K562 (cell line): ENCODE measurements at regions not wholly inside any gene's neighbourhood (a gene's known extent, or its start where the extent isn't known, plus 50 kb on each side); places are given as distances from the start of the nearest gene placed in this dataset.

Experiments
- ARNT ChIP-seq, 2 experiments: fragments of 450-650 bp; IDR thresholded peaks; 2 replicates each; pipeline ENCODE4 v1.6.1; 2016; ENCODE audit warnings: mild to moderate bottlenecking in 1 of 2
- MXI1 ChIP-seq: IDR thresholded peaks from 2 replicates; pipeline ENCODE4 v1.6.1; 2011; ENCODE audit warnings: low read depth, mild to moderate bottlenecking, improper control_type of control experiment, low read length
- TRIM28 ChIP-seq: fragments of 450-650 bp; IDR thresholded peaks from 2 replicates; pipeline ENCODE4 v1.6.1; 2017
- XRCC4 ChIP-seq: IDR thresholded peaks from one replicate; pipeline ENCODE4 v1.6.1; 2011; ENCODE audit not compliant: insufficient read depth, insufficient read length; ENCODE audit errors: extremely low read depth
- TF ChIP-seq, protein P1 (sequence below): sonication (generic); formaldehyde crosslinking; IDR thresholded peaks from 2 replicates; pipeline ENCODE4 v1.8.0; 2022; ENCODE audit warnings: mild to moderate bottlenecking, missing genetic modification reagents, borderline replicate concordance

DNA sequence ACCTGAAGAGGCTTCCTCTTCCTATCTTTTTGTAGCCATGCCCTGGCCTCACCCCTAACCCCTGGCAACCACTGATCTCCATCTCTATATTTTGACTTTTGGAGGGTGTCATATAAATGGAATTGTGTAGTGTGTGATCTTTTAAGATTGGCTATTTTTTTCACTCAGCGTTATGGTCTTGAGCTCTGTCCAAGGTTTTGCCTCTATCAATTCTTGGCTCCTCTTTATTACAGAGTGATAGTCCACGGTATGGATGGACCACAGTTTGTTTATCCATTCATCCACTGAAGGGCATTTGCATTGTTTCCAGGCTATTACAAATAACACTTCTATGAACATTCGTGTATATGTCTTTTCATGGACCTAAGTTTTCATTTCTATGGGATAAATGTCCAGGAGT, 209.8 kb upstream of the IER5L start:
- TF ChIP-seq XRCC4 (no peak), MXI1 (no peak), TRIM28 (no peak), ARNT (IDR thresholded peaks at IDR 0.05) (no peak)
- TF ChIP-seq, protein P1, sequence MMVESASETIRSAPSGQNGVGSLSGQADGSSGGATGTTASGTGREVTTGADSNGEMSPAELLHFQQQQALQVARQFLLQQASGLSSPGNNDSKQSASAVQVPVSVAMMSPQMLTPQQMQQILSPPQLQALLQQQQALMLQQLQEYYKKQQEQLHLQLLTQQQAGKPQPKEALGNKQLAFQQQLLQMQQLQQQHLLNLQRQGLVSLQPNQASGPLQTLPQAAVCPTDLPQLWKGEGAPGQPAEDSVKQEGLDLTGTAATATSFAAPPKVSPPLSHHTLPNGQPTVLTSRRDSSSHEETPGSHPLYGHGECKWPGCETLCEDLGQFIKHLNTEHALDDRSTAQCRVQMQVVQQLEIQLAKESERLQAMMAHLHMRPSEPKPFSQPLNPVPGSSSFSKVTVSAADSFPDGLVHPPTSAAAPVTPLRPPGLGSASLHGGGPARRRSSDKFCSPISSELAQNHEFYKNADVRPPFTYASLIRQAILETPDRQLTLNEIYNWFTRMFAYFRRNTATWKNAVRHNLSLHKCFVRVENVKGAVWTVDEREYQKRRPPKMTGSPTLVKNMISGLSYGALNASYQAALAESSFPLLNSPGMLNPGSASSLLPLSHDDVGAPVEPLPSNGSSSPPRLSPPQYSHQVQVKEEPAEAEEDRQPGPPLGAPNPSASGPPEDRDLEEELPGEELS (CRISPR knock-in tag): no peak
